T-helper 2 cell treated with Interferon-gamma antibody and Interleukin-4, amounts not matched to agents 100 ng/mL and 5 ng/mL, for 36 hours (primary cell): ENCODE measurements at regions not wholly inside any gene's neighbourhood (a gene's known extent, or its start where the extent isn't known, plus 50 kb on each side); places are given as distances from the start of the nearest gene placed in this dataset.

Source experiments
- intact Hi-C: fragments of 100-400 bp; cut with micrococcal nuclease; formaldehyde crosslinking; loops from one replicate; pipeline ENCODE4 v1.15.1; 2023

DNA sequence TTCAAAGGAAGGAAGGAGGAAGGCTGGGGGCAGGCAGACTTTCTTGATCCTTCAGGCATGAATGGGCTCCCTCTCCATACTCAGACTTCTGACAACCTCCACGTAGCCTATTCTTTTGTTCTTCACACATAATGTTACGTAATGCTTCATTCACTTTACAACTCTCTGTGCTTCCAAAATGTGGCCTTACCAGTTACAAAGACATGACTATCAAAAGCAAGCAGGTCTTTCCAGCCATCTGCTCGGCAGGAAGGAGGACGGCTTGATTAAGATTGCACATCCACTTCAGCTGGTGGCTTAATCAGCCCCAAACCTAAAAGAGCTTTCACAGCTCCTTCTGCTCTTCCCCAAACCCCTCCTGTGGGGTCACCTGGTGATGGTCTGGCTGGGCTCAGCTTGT lies 263.2 kb downstream of the XXYLT1 start:
- intact Hi-C loops = no loop called here

DNA sequence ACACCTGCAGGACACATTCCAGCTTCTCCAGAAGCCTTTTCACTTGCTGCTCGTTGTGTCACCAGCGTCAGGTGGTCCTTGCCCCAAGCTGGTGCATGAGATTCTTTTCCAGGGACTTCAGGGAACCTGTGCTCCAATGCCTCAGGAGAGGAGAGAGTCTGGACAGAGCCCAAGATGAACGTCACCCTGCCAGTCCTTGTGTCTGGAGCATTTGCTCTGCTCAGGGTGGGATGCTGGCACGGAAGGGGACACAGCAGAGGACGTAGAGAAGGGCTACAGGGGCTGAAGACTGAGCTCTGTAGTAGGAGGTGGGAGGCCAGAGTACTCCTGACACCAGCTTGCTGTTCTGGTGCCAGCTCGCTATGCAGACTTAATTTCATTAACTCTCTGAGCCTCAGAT lies 262.1 kb downstream of the XXYLT1 start:
- intact Hi-C loops = no loop called here

DNA sequence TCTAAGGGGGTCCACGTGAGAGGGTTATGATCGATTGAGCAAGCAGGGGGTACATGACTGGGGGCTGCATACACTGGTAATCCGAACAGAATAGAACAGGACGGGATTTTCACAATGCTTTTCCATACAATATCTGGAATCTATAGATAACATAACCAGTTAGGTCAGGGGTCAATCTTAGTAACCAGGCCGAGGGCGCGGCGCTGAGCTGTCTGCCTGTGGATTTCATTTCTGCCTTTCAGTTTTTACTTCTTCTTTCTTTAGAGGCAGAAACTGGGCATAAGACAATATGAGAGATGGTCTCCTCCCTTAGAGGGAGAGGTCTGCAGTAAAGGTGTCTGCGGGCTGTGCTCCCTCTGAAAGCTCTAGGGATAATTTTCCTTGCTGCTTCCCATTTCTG lies 261.3 kb downstream of the XXYLT1 start:
- intact Hi-C loops = no loop called here

DNA sequence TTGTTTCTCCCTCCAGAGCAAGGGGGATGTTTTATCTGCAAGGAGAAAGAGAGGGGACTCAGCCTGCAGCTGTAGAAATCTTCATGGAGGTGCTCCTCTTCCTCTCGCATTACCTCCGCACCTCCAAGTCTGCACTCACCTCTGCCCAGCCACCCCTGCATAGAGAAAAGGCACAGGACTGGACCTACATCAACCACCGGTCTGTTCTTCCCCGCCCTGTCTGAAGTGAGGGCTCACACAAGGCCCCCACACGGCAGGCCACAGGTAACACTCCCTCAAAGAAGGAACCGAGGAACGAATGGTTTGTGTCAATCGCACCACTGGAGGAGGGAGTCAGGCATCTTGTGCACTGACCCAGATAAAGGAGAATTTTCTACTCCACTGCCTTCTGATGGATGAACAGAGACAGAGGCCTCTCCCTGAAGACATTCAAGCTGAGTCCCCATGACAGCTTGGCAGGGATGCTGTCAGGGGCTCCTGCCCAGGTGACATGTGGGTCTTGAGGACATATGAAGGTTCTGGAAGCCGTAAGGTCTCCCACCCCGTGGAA lies 260.3 kb downstream of the XXYLT1 start:
- intact Hi-C loops = no loop called here

DNA sequence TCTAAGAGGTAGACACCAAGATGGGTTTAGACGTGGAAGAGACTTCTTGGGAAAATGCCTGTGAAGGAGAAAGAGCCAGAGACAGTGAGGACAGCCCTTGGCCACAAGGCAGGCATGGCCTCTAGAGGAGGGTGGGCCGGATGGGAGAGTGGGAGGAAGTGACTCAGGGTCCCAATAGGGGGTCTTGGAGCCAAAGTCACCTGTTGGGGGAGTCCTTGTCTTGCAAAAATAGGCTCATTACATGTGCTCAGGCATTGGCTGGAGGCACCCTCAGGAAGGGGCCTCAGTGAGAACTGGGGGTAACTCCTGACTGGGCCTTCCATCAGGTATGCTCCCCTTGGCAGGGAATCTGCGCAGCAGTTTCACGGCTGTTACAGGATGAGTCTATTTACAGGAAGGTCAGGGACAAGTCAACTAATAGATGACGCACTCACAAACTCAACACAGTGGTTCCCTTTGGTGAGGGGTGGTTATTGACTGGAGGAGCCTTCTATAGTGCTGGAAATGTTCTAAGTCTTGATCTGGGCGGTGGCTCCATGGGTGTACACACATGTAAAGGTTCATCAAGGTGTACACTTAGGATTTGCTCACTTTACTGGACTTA lies 259.6 kb downstream of the XXYLT1 start:
- intact Hi-C loops = no loop called here

DNA sequence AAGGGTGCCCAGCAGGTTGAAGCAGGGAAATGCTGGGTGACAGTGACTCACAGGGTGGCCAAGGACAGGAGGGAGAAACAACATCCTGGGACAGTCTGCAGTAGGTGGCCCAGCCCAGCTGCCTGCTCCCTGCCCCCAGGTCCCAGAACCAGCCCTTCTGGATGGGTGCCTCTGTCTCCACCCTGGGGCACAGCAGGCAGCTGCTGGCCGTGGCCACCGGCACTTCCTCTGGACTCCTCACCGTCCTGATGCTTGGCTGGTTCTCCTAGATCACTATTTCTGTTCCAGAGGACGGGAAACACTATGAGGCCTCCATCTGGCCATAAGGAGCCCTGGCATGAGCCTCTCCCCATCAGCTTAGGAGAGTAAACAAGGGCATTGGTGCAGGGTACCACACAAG lies 258.9 kb downstream of the XXYLT1 start:
- intact Hi-C loops = no loop called here

DNA sequence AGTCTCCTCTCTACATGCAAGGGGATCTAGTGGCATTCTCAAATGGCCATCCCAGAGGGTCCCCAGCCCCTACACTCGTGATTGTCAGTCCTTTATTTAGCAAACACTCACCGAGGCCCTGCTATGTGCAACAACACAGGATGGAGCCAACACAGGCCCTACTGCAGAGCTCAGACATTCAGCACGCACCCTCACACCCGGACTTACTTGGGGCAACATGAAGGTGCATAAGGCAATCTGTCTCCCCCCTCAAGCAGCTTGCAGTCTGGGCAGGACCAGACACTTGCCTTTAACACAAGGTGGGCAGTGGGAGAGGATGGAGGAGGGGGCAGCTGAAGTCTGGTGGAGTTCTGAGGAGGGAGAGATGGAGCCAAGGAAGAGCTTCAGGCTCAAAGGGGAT lies 258.4 kb downstream of the XXYLT1 start:
- intact Hi-C loops = no loop called here

DNA sequence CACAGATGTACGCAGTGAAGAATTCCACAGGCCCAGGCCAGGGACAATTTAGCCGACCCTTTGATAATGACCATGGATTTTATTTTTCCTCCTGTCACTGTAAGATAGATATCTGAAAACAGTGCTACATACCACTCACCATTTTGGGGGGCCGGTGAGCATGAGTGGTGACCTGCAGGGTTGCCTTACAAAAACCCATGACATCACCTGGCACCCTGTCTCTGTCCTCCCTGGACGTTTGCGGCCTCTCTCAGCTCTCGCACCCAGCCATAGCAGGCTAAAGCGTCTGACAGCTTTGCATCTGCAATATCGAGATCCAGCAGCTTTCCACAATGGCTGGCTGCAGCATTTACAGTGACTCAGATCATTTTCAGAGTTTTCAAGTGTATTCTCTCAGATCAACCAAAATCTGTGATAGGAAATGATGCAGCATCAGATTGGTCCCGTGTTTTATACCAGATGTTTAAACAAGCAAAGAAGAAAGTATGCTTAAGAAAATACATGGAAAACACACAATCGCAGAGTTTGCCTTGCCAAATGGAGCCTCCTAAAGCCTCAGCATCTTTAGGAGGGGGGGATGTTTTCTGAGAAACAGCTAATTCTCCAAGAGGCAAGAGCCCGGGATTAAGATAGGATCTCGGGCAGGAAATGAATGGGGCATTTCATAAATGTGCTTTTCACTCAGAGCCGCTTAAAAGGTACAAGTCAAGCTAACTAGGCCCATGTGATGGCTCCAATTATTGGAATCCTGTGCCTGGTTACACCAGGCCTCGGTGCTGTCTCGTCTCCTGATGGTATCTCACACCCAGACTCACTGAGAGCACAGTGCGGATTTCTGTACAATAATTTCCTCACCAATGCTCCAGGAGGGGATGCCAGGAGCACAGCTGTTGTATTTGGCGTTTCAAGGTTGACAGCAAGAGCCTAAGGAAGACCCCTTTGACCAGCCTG lies 257.3 kb downstream of the XXYLT1 start:
- intact Hi-C loops = no loop called here

DNA sequence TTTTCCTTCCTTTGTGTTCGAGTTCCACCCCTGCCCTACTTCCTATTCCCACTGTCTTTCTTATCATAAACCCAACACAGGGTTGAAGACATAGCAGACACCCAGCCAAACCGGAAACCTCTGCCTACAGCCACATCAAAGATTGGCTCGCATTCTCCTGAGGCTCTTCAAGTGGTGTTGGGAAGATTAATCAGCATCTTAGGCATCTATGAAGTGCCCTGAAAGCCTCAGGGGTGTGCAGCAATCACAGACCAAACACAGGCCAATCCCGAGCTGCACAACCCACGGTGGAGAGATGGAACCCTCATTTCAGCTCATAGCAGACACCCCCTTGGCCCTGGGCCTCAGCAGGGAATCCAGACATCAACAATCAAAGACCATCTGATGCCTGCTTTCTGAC lies 255.9 kb downstream of the XXYLT1 start:
- intact Hi-C loops = no loop called here

DNA sequence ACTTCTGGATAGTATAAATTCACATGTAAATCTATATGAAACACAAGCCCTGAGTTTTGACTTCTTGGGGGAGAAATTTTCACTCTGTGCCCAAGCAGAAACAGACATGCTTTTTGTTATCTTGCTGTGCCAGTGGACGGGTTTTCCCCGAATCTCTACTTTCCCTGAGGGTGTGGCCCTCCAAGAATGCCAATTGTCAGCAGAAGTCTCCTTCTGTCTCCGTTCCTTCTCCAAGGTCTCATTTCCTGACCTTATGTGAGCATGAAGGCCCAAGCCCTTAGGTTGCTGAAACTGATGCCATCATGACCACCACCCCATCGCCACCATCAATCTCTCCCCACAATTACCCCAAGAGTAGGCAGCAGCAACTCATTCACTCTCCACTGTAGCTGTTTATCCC lies 253.8 kb downstream of the XXYLT1 start:
- intact Hi-C loops = no loop called here
